Fibroblast of lung (primary cell): ENCODE measurements at regions not wholly inside any gene's neighbourhood (a gene's known extent, or its start where the extent isn't known, plus 50 kb on each side); places are given as distances from the start of the nearest gene placed in this dataset.

Experiments
- DNase-seq, 2 donors: peaks; one replicate each; pipeline versions ENCODE4 v3.0.0 to v3.0.0-alpha.2; 2010; ENCODE audit warnings: low read depth in 2 of 2
- H2AFZ ChIP-seq: 2 replicates; pipeline ENCODE4 v1.5.1; 2012; ENCODE audit warnings: low read length, control low read depth, inconsistent platforms
- H3K27ac ChIP-seq: 2 replicates; pipeline ENCODE4 v1.5.1; 2011; ENCODE audit warnings: low read length, control low read depth; ENCODE audit not compliant: insufficient read depth
- H3K27me3 ChIP-seq: 2 replicates; pipeline ENCODE4 v1.5.1; 2011; ENCODE audit warnings: mild to moderate bottlenecking, low read length; ENCODE audit not compliant: control insufficient read depth, insufficient read depth
- H3K36me3 ChIP-seq: 2 replicates; pipeline ENCODE4 v1.5.1; 2011; ENCODE audit warnings: low read length; ENCODE audit not compliant: control insufficient read depth, insufficient read depth
- H3K4me1 ChIP-seq: 2 replicates; pipeline ENCODE4 v1.5.1; 2011; ENCODE audit warnings: low read length; ENCODE audit not compliant: control insufficient read depth, insufficient read depth; ENCODE audit errors: extremely low read depth
- H3K4me2 ChIP-seq: 2 replicates; pipeline ENCODE4 v1.5.1; 2011; ENCODE audit warnings: low read length, control low read depth; ENCODE audit not compliant: insufficient read depth; ENCODE audit errors: extremely low read depth
- H3K4me3 ChIP-seq, 4 experiments: fragments of 200-600 bp in 1 of 4; sonication (generic) in 1 of 4; replicated peaks in 1 of 4; 2 replicates each; pipeline ENCODE4 v1.5.1; 2011 to 2016; ENCODE audit warnings: low read length in 4 of 4, low read depth in 3 of 4, mild to moderate bottlenecking in 3 of 4, control low read depth in 2 of 4, inconsistent platforms in 1 of 4, mixed read lengths in 1 of 4; ENCODE audit not compliant: insufficient read depth in 1 of 4; ENCODE audit errors: control extremely low read depth in 1 of 4
- H3K79me2 ChIP-seq: 2 replicates; pipeline ENCODE4 v1.5.1; 2012; ENCODE audit warnings: mild to moderate bottlenecking, low read length, inconsistent platforms; ENCODE audit not compliant: control insufficient read depth, insufficient read depth
- H3K9ac ChIP-seq: 2 replicates; pipeline ENCODE4 v1.5.1; 2011; ENCODE audit warnings: mild to moderate bottlenecking, low read length, control low read depth; ENCODE audit not compliant: insufficient read depth
- H3K9me3 ChIP-seq: 2 replicates; pipeline ENCODE4 v1.5.1; 2012; ENCODE audit warnings: low read depth, low read length; ENCODE audit not compliant: control insufficient read depth, insufficient read depth
- H4K20me1 ChIP-seq: 2 replicates; pipeline ENCODE4 v1.5.1; 2011; ENCODE audit warnings: low read length; ENCODE audit not compliant: control insufficient read depth, insufficient read depth; ENCODE audit errors: extremely low read depth
- CTCF ChIP-seq, 2 donors: IDR thresholded peaks in 1 of 2; conservative IDR thresholded peaks in 1 of 2; 1 replicate in 1 of 2; 2 replicates in 1 of 2; pipeline ENCODE4 v1.5.1; 2011 to 2012; ENCODE audit warnings: low read length in 2 of 2, control low read depth in 1 of 2, inconsistent platforms in 1 of 2, low read depth in 1 of 2, mild to moderate bottlenecking in 1 of 2
- EZH2 ChIP-seq: IDR thresholded peaks from 2 replicates; pipeline ENCODE4 v1.5.1; 2012; ENCODE audit warnings: low read length, control low read depth, mild to moderate bottlenecking; ENCODE audit errors: missing control alignments

- DNase-seq = no peak
- no peaks in the 10 kb centered on the region for H4K20me1 ChIP-seq
- H3K27me3 ChIP-seq = no peaks in the 10 kb centered on the region
- no peak overlapping the region for H2AFZ ChIP-seq
- no peak overlapping the region for H3K4me2 ChIP-seq
- H3K36me3 ChIP-seq = no peaks in the 10 kb centered on the region
- TF ChIP-seq EZH2 = no peak
- no peak for TF ChIP-seq CTCF (conservative IDR thresholded peaks at IDR 0.05 in 1 of 2, IDR thresholded peaks at IDR 0.05 in 1 of 2; ENCODE audit: low read depth in 1 of 2, low read length in 2 of 2)
- no peaks in the 10 kb centered on the region for H3K9me3 ChIP-seq
- H3K27ac ChIP-seq = no peak overlapping the region
- no peaks in the 10 kb centered on the region for H3K4me1 ChIP-seq
- H3K4me3 ChIP-seq = no peak overlapping the region
- no peak overlapping the region for H3K9ac ChIP-seq
- no peaks in the 10 kb centered on the region for H3K79me2 ChIP-seq
These were observed 99.1 kb upstream of the USP38 start for GRCh38 chr4:143085659-143086058.

- Histone ChIP-seq H3K79me2 (no peaks in the 10 kb centered on the region), H2AFZ (no peak overlapping the region), H3K36me3 (no peaks in the 10 kb centered on the region), H3K4me1 (no peaks in the 10 kb centered on the region), H4K20me1 (no peaks in the 10 kb centered on the region), H3K9me3 (no peaks in the 10 kb centered on the region), H3K4me3 (no peak overlapping the region), H3K9ac (no peak overlapping the region), H3K27ac (no peak overlapping the region), H3K4me2 (no peak overlapping the region), H3K27me3 (no peaks in the 10 kb centered on the region)
- DNase-seq = peak in 1 of 2 donors; percentile 33
- TF ChIP-seq EZH2 (no peak), CTCF (conservative IDR thresholded peaks at IDR 0.05 in 1 of 2, IDR thresholded peaks at IDR 0.05 in 1 of 2; ENCODE audit: low read depth in 1 of 2, low read length in 2 of 2) (no peak)
These were observed 95.4 kb upstream of the USP38 start for GRCh38 chr4:143089291-143089690.

- no peak overlapping the region for H3K9ac ChIP-seq
- no peak for TF ChIP-seq CTCF (conservative IDR thresholded peaks at IDR 0.05 in 1 of 2, IDR thresholded peaks at IDR 0.05 in 1 of 2; ENCODE audit: low read depth in 1 of 2, low read length in 2 of 2)
- TF ChIP-seq EZH2 = no peak
- H3K4me2 ChIP-seq = no peak overlapping the region
- H3K27ac ChIP-seq = no peak overlapping the region
- no peaks in the 10 kb centered on the region for H4K20me1 ChIP-seq
- no peaks in the 10 kb centered on the region for H3K4me1 ChIP-seq
- no peak overlapping the region for H3K4me3 ChIP-seq
- no peaks in the 10 kb centered on the region for H3K27me3 ChIP-seq
- DNase-seq = no peak
- H3K9me3 ChIP-seq = no peaks in the 10 kb centered on the region
- H3K36me3 ChIP-seq = no peaks in the 10 kb centered on the region
- no peaks in the 10 kb centered on the region for H3K79me2 ChIP-seq
- H2AFZ ChIP-seq = no peak overlapping the region
These were observed 94.9 kb upstream of the USP38 start for GRCh38 chr4:143089847-143090246.
